GM12892 (cell line): ENCODE measurements at regions not wholly inside any gene's neighbourhood (a gene's known extent, or its start where the extent isn't known, plus 50 kb on each side); places are given as distances from the start of the nearest gene placed in this dataset.

Source experiments
- POLR2A ChIP-seq: IDR thresholded peaks from 2 replicates; pipeline ENCODE4 v1.6.1; 2011; ENCODE audit warnings: low read depth, low read length, control low read depth
- POLR2AphosphoS5 ChIP-seq: IDR thresholded peaks from 2 replicates; pipeline ENCODE4 v1.6.1; 2011; ENCODE audit warnings: low read depth, low read length, control low read depth
- TAF1 ChIP-seq: IDR thresholded peaks from 2 replicates; pipeline ENCODE4 v1.6.1; 2011; ENCODE audit warnings: low read depth, mild to moderate bottlenecking, control low read depth, low read length, borderline replicate concordance

- TF ChIP-seq POLR2A: no peak
- no peak for TF ChIP-seq POLR2AphosphoS5
- TF ChIP-seq TAF1: no peak
These were observed 54.0 kb upstream of the DOCK9 start for GRCh38 chr13:99031832-99032231.
